Peyer's patch (tissue), 4 donors: ENCODE measurements at regions not wholly inside any gene's neighbourhood (a gene's known extent, or its start where the extent isn't known, plus 50 kb on each side); places are given as distances from the start of the nearest gene placed in this dataset.
"Not testable (repeated sequence)": the region's sequence is repeated elsewhere in the genome, so short reads cannot be mapped to it uniquely, and the experiment has no call there.

ENCODE experiments used
- DNase-seq, 3 donors: peaks; one replicate each; pipeline ENCODE4 v3.0.0-alpha.2; 2017 to 2019
- H3K27ac ChIP-seq, 4 donors: fragments of 200-600 bp; sonication (generic); one replicate each; pipeline ENCODE4 v1.5.1; 2016 to 2019
- H3K27me3 ChIP-seq, 2 donors: fragments of 200-600 bp; sonication (generic); one replicate each; pipeline ENCODE4 v1.5.1; 2019
- H3K36me3 ChIP-seq, 3 donors: fragments of 200-600 bp; sonication (generic); one replicate each; pipeline ENCODE4 v1.5.1; 2016 to 2019
- H3K4me1 ChIP-seq, 4 donors: fragments of 200-600 bp; sonication (generic); one replicate each; pipeline ENCODE4 v1.5.1; 2016 to 2019
- H3K4me3 ChIP-seq, 4 donors: fragments of 200-600 bp; sonication (generic); 1 replicate in 3 of 4; 2 replicates in 1 of 4; pipeline ENCODE4 v1.5.1; 2016 to 2019; ENCODE audit warnings: mild to moderate bottlenecking in 1 of 4
- H3K9me3 ChIP-seq, 4 donors: fragments of 200-600 bp; sonication (generic); one replicate each; pipeline ENCODE4 v1.5.1; 2016 to 2019; ENCODE audit warnings: mild to moderate bottlenecking in 1 of 4
- CTCF ChIP-seq, 6 experiments: fragments of 450-650 bp in 4 of 6; fragments of 200-600 bp in 2 of 6; sonication (generic) in 1 of 6; IDR thresholded peaks; one replicate each; pipeline ENCODE4 v1.5.1; 2017 to 2019; ENCODE audit warnings: antibody characterized with exemption in 6 of 6, mild to moderate bottlenecking in 3 of 6, moderate library complexity in 1 of 6
- POLR2A ChIP-seq, 2 donors: fragments of 450-650 bp; IDR thresholded peaks; one replicate each; pipeline ENCODE4 v1.5.1; 2017; ENCODE audit warnings: antibody characterized with exemption in 2 of 2, mild to moderate bottlenecking in 2 of 2, moderate library complexity in 2 of 2

- TF ChIP-seq CTCF (IDR thresholded peaks at IDR 0.05) (no peak), POLR2A (IDR thresholded peaks at IDR 0.05) (no peak)
- Histone ChIP-seq H3K27me3 (no peaks in the 10 kb centered on the region), H3K4me1 (no peaks in the 10 kb centered on the region), H3K27ac (no peak overlapping the region), H3K36me3 (no peaks in the 10 kb centered on the region), H3K4me3 (no peak overlapping the region), H3K9me3 (no peaks in the 10 kb centered on the region)
- no peak for DNase-seq
Measured at GRCh38 chr1:189706594-189706993, 771.1 kb downstream of the BRINP3 start.

GRCh38 chr1:189708674-189709073 is 769.0 kb downstream of the BRINP3 start:
- H3K27ac ChIP-seq: no peak overlapping the region
- no peak overlapping the region for H3K4me3 ChIP-seq
- TF ChIP-seq CTCF (IDR thresholded peaks at IDR 0.05) (no peak), POLR2A (IDR thresholded peaks at IDR 0.05) (no peak)
- H3K4me1 ChIP-seq: no peaks in the 10 kb centered on the region
- DNase-seq: no peak
- H3K36me3 ChIP-seq: no peaks in the 10 kb centered on the region
- no peaks in the 10 kb centered on the region for H3K9me3 ChIP-seq
- H3K27me3 ChIP-seq: no peaks in the 10 kb centered on the region

GRCh38 chr1:189718147-189718795 is 759.4 kb downstream of the BRINP3 start:
- not testable (repeated sequence) for H3K27ac ChIP-seq, H3K27me3 ChIP-seq, H3K36me3 ChIP-seq, DNase-seq, H3K4me3 ChIP-seq, H3K9me3 ChIP-seq, H3K4me1 ChIP-seq

GRCh38 chr1:189726806-189727205 is 750.9 kb downstream of the BRINP3 start:
- no peaks in the 10 kb centered on the region for H3K36me3 ChIP-seq
- no peak overlapping the region for H3K4me3 ChIP-seq
- no peaks in the 10 kb centered on the region for H3K9me3 ChIP-seq
- H3K27me3 ChIP-seq: no peaks in the 10 kb centered on the region
- TF ChIP-seq CTCF (IDR thresholded peaks at IDR 0.05) (no peak), POLR2A (IDR thresholded peaks at IDR 0.05) (no peak)
- no peak overlapping the region for H3K27ac ChIP-seq
- DNase-seq: no peak
- no peaks in the 10 kb centered on the region for H3K4me1 ChIP-seq

- no peaks in the 10 kb centered on the region for H3K27me3 ChIP-seq
- no peaks in the 10 kb centered on the region for H3K4me1 ChIP-seq
- H3K9me3 ChIP-seq: no peaks in the 10 kb centered on the region
- H3K4me3 ChIP-seq: no peak overlapping the region
- no peak overlapping the region for H3K27ac ChIP-seq
- TF ChIP-seq CTCF (IDR thresholded peaks at IDR 0.05) (no peak), POLR2A (IDR thresholded peaks at IDR 0.05) (no peak)
- no peak for DNase-seq
- no peaks in the 10 kb centered on the region for H3K36me3 ChIP-seq
Measured at GRCh38 chr1:189751311-189751710, 726.4 kb downstream of the BRINP3 start.

GRCh38 chr1:189752461-189752995 is 725.1 kb downstream of the BRINP3 start:
- no peak for DNase-seq
- Histone ChIP-seq H3K36me3 (no peaks in the 10 kb centered on the region), H3K4me3 (no peak overlapping the region), H3K27ac (no peak overlapping the region), H3K27me3 (no peaks in the 10 kb centered on the region), H3K9me3 (no peaks in the 10 kb centered on the region), H3K4me1 (no peaks in the 10 kb centered on the region)
- TF ChIP-seq CTCF (IDR thresholded peaks at IDR 0.05): no peak
- no peak for TF ChIP-seq POLR2A (IDR thresholded peaks at IDR 0.05)

GRCh38 chr1:189755100-189755499 is 722.6 kb downstream of the BRINP3 start:
- not testable (repeated sequence) for H3K36me3 ChIP-seq, H3K4me1 ChIP-seq, H3K4me3 ChIP-seq, DNase-seq, H3K9me3 ChIP-seq, H3K27ac ChIP-seq, H3K27me3 ChIP-seq
